K562 (cell line): ENCODE measurements at regions not wholly inside any gene's neighbourhood (a gene's known extent, or its start where the extent isn't known, plus 50 kb on each side); places are given as distances from the start of the nearest gene placed in this dataset.

Source experiments
- ATAC-seq: fragments of 200-7000 bp; cut with Tn5 transposase; 3 replicates; pipeline ENCODE4 v1.9.1; 2020; ENCODE audit warnings: moderate library complexity
- BruUV-seq: library from RNA; stranded (reverse); fragments of 400-500 nt; replicated peaks from 2 replicates; lab custom pipeline; 2021; lab: Mats Ljungman, UMichigan
- CTCF ChIA-PET: fragments of 300-600 bp; formaldehyde crosslinking; extraction: SDS; loops from one replicate; lab custom pipeline; 2021; ENCODE audit warnings: low intra/inter-chr PET ratio; lab: Yijun Ruan, JAX
- POLR2A ChIA-PET: fragments of 300-600, 350-650 bp; sonication (Branson Sonifier 250); formaldehyde crosslinking; extraction: SDS; loops from one replicate; lab custom pipeline; 2021; ENCODE audit warnings: antibody characterized with exemption, inconsistent platforms; lab: Yijun Ruan, JAX
- DNase-seq, 4 experiments: peaks; one replicate each; pipeline versions ENCODE4 v3.0.0 to v3.0.0-alpha.2; 2011 to 2018; ENCODE audit warnings: low spot score in 3 of 4, mixed read lengths in 3 of 4; ENCODE audit errors: extremely low read depth in 1 of 4
- FAIRE-seq: peaks from 2 replicates; lab custom pipeline; 2011; peaks lifted over from hg19 to GRCh38; lab: Jason Lieb, UNC
- H2AFZ ChIP-seq: 2 replicates; pipeline ENCODE4 v1.6.0; 2011; ENCODE audit warnings: low read depth, low read length, control low read depth, inconsistent platforms
- H3K27ac ChIP-seq: fragments of 200-600 bp; 3 replicates; pipeline ENCODE4 v1.8.0; 2011; ENCODE audit warnings: low read depth, mild to moderate bottlenecking, control low read depth, inconsistent platforms, low read length, moderate library complexity, mixed read lengths; ENCODE audit errors: extremely low read depth
- H3K27me3 ChIP-seq, 2 experiments: fragments of 300-600 bp in 1 of 2; 2 replicates in 1 of 2; 3 replicates in 1 of 2; pipeline versions ENCODE4 v1.6.0 to v1.8.0; 2011; ENCODE audit warnings: inconsistent platforms in 2 of 2, low read length in 2 of 2, mild to moderate bottlenecking in 1 of 2, mixed read lengths in 1 of 2, moderate library complexity in 1 of 2; ENCODE audit not compliant: control insufficient read depth in 2 of 2, insufficient read depth in 2 of 2
- H3K36me3 ChIP-seq: fragments of 300-600 bp; 3 replicates; pipeline ENCODE4 v1.8.0; 2011; ENCODE audit warnings: mild to moderate bottlenecking, low read length, inconsistent platforms; ENCODE audit not compliant: control insufficient read depth, insufficient read depth
- H3K4me1 ChIP-seq, 2 experiments: fragments of 200-600 bp in 1 of 2; replicated peaks in 1 of 2; 2 replicates in 1 of 2; 3 replicates in 1 of 2; pipeline versions ENCODE4 v1.5.1 to v1.8.0; 2011; ENCODE audit warnings: inconsistent platforms in 2 of 2, low read length in 2 of 2, mild to moderate bottlenecking in 1 of 2, mixed read lengths in 1 of 2, moderate library complexity in 1 of 2; ENCODE audit not compliant: control insufficient read depth in 2 of 2, insufficient read depth in 2 of 2
- H3K4me2 ChIP-seq: 2 replicates; pipeline ENCODE4 v1.6.1; 2011; ENCODE audit warnings: low read length, control low read depth, inconsistent platforms, mixed read lengths; ENCODE audit not compliant: insufficient read depth
- H3K4me3 ChIP-seq: fragments of 200-600 bp; sonication (generic), shearing (Covaris generic); 2 replicates; pipeline ENCODE4 v1.5.1; 2016; ENCODE audit warnings: control low read depth, inconsistent platforms
- H3K79me2 ChIP-seq: fragments of 200-600 bp; 3 replicates; pipeline ENCODE4 v1.8.0; 2011; ENCODE audit warnings: low read length, inconsistent platforms; ENCODE audit not compliant: control insufficient read depth, insufficient read depth
- H3K9ac ChIP-seq, 2 experiments: 2 replicates each; pipeline versions ENCODE4 v1.6.0 to v1.6.1; 2011; ENCODE audit warnings: low read depth in 2 of 2, low read length in 2 of 2, control low read depth in 1 of 2, inconsistent platforms in 1 of 2, mild to moderate bottlenecking in 1 of 2, mixed read lengths in 1 of 2; ENCODE audit not compliant: insufficient read depth in 1 of 2
- H3K9me1 ChIP-seq: one replicate; pipeline ENCODE4 v1.6.0; 2011; ENCODE audit warnings: inconsistent platforms, mild to moderate bottlenecking, low read length, moderate library complexity; ENCODE audit not compliant: control insufficient read depth, insufficient read depth
- H3K9me3 ChIP-seq: replicated peaks from 2 replicates; pipeline ENCODE4 v1.5.1; 2011; ENCODE audit warnings: low read depth, low read length, inconsistent platforms; ENCODE audit not compliant: control insufficient read depth, insufficient read depth
- H4K20me1 ChIP-seq: replicated peaks from 2 replicates; pipeline ENCODE4 v1.6.1; 2011; ENCODE audit warnings: low read length, inconsistent platforms, mixed read lengths; ENCODE audit not compliant: control insufficient read depth, insufficient read depth
- CHD2 ChIP-seq: IDR thresholded peaks from 2 replicates; pipeline ENCODE4 v1.6.1; 2011; ENCODE audit warnings: low read depth, low read length
- CXXC5 ChIP-seq: fragments of 250-450 bp; sonication (Bioruptor Pico); IDR thresholded peaks from 2 replicates; pipeline ENCODE4 v1.8.0; 2022; ENCODE audit warnings: inconsistent platforms, mild to moderate bottlenecking, moderate library complexity
- KLF6 ChIP-seq: fragments of 250-450 bp; sonication (Bioruptor Pico); IDR thresholded peaks from 2 replicates; pipeline ENCODE4 v1.4.0; 2020; ENCODE audit warnings: mild to moderate bottlenecking, moderate library complexity, borderline replicate concordance
- NFIX ChIP-seq: fragments of 250-450 bp; sonication (Bioruptor Pico); IDR thresholded peaks from 2 replicates; pipeline ENCODE4 v1.4.0; 2020; ENCODE audit warnings: low read depth, mild to moderate bottlenecking, moderate library complexity
- NR2C1 ChIP-seq, 2 experiments: fragments of 450-650 bp; IDR thresholded peaks; 2 replicates each; pipeline ENCODE4 v1.6.1; 2017; ENCODE audit warnings: mild to moderate bottlenecking in 2 of 2, antibody characterized with exemption in 1 of 2, inconsistent platforms in 1 of 2, missing compliant biosample characterization in 1 of 2, missing genetic modification characterization in 1 of 2
- RBM15 ChIP-seq: fragments of 200-400 bp; formaldehyde crosslinking; IDR thresholded peaks from 2 replicates; pipeline ENCODE4 v1.6.1; 2018; ENCODE audit warnings: mild to moderate bottlenecking, low read length, moderate library complexity; ENCODE audit not compliant: insufficient read depth
- SIN3B ChIP-seq: fragments of 450-650 bp; IDR thresholded peaks from 2 replicates; pipeline ENCODE4 v1.6.1; 2017; ENCODE audit warnings: low read depth, mild to moderate bottlenecking, moderate library complexity
- SIRT6 ChIP-seq: IDR thresholded peaks from one replicate; pipeline ENCODE4 v1.6.1; 2012; ENCODE audit warnings: low read depth, mild to moderate bottlenecking, control low read depth, inconsistent platforms, low read length, moderate library complexity
- STAT5A ChIP-seq: IDR thresholded peaks from 2 replicates; pipeline ENCODE4 v1.6.1; 2012; ENCODE audit warnings: low read length, inconsistent platforms, borderline replicate concordance
- TAF15 ChIP-seq: fragments of 200-400 bp; formaldehyde crosslinking; IDR thresholded peaks from 2 replicates; pipeline ENCODE4 v1.6.1; 2017; ENCODE audit warnings: mild to moderate bottlenecking, low read depth, low read length, moderate library complexity
- ZC3H11A ChIP-seq: IDR thresholded peaks from 2 replicates; pipeline ENCODE4 v1.6.1; 2012; ENCODE audit warnings: low read depth, low read length, improper control_type of control experiment
- ZNF384 ChIP-seq: IDR thresholded peaks from 2 replicates; pipeline ENCODE4 v1.6.1; 2012; ENCODE audit warnings: low read depth, low read length, improper control_type of control experiment
- WGBS: fragments of 100-300 bp; shearing (Covaris generic); methylation state at CpG from one replicate; pipeline ENCODE4 v1.1.6; 2016; ENCODE audit warnings: low coverage, mixed read lengths; ENCODE audit not compliant: insufficient coverage; ENCODE audit errors: missing lambda C conversion rate; 5-methylcytosine and 5-hydroxymethylcytosine counted together
- in situ Hi-C: fragments of 300-500 bp; cut with MboI; formaldehyde crosslinking; loops from 4 replicates; pipeline ENCODE4 v1.15.0; 2018; ENCODE audit warnings: inconsistent platforms, mixed read lengths
- intact Hi-C: fragments of 100-400 bp; cut with micrococcal nuclease; formaldehyde crosslinking; loops from 2 replicates; pipeline ENCODE4 v1.14.2; 2022
- TF ChIP-seq, protein P1 (sequence below): fragments of 450-650 bp; formaldehyde crosslinking; IDR thresholded peaks from 2 replicates; pipeline ENCODE4 v1.4.0; 2020; ENCODE audit warnings: mild to moderate bottlenecking
- TF ChIP-seq, protein P2 (sequence below), 2 experiments: fragments of 450-650 bp in 1 of 2; sonication (generic) in 1 of 2; formaldehyde crosslinking in 1 of 2; IDR thresholded peaks; 2 replicates each; pipeline versions ENCODE4 v1.7.1 to v1.9.0; 2016 to 2022; ENCODE audit warnings: inconsistent platforms in 1 of 2, mild to moderate bottlenecking in 1 of 2, missing genetic modification reagents in 1 of 2

DNA sequence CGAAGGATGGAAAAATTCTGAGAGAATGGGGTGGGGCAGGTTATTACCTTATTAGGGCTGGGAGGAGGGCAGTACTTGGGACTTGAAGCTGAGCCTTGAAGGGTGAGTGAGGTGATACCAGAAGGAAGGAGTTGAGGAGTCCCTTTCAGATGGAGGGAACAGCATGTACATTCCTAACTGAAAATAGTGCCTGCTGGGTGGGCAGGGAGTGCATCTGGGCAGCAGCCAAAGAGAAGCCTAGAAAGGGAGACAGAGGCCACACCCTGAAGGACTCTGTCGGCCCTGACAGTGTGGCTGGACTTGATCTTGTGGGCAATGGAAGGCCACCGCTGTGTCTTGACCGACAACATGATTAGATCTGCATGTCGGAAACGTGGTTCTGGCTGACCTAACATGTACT, 147.6 kb downstream of the NDUFA12 start:
- H2AFZ ChIP-seq, result no peak overlapping the region
- ATAC-seq (no peak), FAIRE-seq (no peak), DNase-seq (no peak)
- H3K36me3 ChIP-seq, result no peaks in the 10 kb centered on the region
- ChIA-PET POLR2A (interaction anchor here (0.6 kb wide), 2 partner anchors 33 to 115 kb away, joined by 3 read pairs; no protein-coding TSS in a partner anchor), CTCF (no interaction called here)
- no peak overlapping the region for H3K9ac ChIP-seq
- H3K4me1 ChIP-seq, result no peaks in the 10 kb centered on the region
- H3K4me3 ChIP-seq, result no peak overlapping the region
- no TSS peak for BruUV-seq
- H3K4me2 ChIP-seq, result no peak overlapping the region
- no peaks in the 10 kb centered on the region for H3K9me1 ChIP-seq
- 2% methylated on average over 6 of the region's 6 CpGs for WGBS
- in situ Hi-C loops (no loop called here), intact Hi-C loops (no loop called here)
- peaks cover 3 to 8% of the 10 kb centered on the region in 2 experiments; a peak in 4 of 5 replicates for H3K27me3 ChIP-seq
- H3K9me3 ChIP-seq, result no peaks in the 10 kb centered on the region
- no peak overlapping the region for H3K27ac ChIP-seq
- no peaks in the 10 kb centered on the region for H4K20me1 ChIP-seq
- H3K79me2 ChIP-seq, result no peaks in the 10 kb centered on the region
- TF ChIP-seq CXXC5 (no peak), NR2C1 (IDR thresholded peaks at IDR 0.05) (no peak), NR2C1 (tag; IDR thresholded peaks at IDR 0.05) (no peak), RBM15 (no peak), SIRT6 (no peak), CHD2 (no peak), TAF15 (no peak), ZC3H11A (no peak), NFIX (no peak), STAT5A (no peak), KLF6 (CRISPR knock-in tag) (no peak), ZNF384 (no peak), SIN3B (no peak)
- TF ChIP-seq, protein P1, sequence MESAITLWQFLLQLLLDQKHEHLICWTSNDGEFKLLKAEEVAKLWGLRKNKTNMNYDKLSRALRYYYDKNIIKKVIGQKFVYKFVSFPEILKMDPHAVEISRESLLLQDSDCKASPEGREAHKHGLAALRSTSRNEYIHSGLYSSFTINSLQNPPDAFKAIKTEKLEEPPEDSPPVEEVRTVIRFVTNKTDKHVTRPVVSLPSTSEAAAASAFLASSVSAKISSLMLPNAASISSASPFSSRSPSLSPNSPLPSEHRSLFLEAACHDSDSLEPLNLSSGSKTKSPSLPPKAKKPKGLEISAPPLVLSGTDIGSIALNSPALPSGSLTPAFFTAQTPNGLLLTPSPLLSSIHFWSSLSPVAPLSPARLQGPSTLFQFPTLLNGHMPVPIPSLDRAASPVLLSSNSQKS (CRISPR knock-in tag), result no peak
- TF ChIP-seq, protein P2, sequence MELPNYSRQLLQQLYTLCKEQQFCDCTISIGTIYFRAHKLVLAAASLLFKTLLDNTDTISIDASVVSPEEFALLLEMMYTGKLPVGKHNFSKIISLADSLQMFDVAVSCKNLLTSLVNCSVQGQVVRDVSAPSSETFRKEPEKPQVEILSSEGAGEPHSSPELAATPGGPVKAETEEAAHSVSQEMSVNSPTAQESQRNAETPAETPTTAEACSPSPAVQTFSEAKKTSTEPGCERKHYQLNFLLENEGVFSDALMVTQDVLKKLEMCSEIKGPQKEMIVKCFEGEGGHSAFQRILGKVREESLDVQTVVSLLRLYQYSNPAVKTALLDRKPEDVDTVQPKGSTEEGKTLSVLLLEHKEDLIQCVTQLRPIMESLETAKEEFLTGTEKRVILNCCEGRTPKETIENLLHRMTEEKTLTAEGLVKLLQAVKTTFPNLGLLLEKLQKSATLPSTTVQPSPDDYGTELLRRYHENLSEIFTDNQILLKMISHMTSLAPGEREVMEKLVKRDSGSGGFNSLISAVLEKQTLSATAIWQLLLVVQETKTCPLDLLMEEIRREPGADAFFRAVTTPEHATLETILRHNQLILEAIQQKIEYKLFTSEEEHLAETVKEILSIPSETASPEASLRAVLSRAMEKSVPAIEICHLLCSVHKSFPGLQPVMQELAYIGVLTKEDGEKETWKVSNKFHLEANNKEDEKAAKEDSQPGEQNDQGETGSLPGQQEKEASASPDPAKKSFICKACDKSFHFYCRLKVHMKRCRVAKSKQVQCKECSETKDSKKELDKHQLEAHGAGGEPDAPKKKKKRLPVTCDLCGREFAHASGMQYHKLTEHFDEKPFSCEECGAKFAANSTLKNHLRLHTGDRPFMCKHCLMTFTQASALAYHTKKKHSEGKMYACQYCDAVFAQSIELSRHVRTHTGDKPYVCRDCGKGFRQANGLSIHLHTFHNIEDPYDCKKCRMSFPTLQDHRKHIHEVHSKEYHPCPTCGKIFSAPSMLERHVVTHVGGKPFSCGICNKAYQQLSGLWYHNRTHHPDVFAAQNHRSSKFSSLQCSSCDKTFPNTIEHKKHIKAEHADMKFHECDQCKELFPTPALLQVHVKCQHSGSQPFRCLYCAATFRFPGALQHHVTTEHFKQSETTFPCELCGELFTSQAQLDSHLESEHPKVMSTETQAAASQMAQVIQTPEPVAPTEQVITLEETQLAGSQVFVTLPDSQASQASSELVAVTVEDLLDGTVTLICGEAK (IDR thresholded peaks at IDR 0.05), result no peak
- TF ChIP-seq, protein P2 (CRISPR knock-in tag; IDR thresholded peaks at IDR 0.05), result no peak
